H1 (cell line): ENCODE measurements at regions not wholly inside any gene's neighbourhood (a gene's known extent, or its start where the extent isn't known, plus 50 kb on each side); places are given as distances from the start of the nearest gene placed in this dataset.

ENCODE experiments used
- BCL11A ChIP-seq, 2 experiments: IDR thresholded peaks; one replicate each; pipeline ENCODE4 v1.6.1; 2011; ENCODE audit warnings: low read depth in 2 of 2, low read length in 2 of 2, mild to moderate bottlenecking in 2 of 2
- CHD7 ChIP-seq: fragments of 300-600 bp; sonication (generic); IDR thresholded peaks from 2 replicates; pipeline ENCODE4 v1.7.1; 2012; ENCODE audit warnings: low read length, moderate library complexity, mild to moderate bottlenecking, inconsistent platforms; ENCODE audit not compliant: insufficient replicate concordance
- RFX5 ChIP-seq: IDR thresholded peaks from 2 replicates; pipeline ENCODE4 v1.6.1; 2011; ENCODE audit warnings: low read depth, low read length, improper control_type of control experiment, borderline replicate concordance
- SAP30 ChIP-seq: fragments of 300-600 bp; sonication (generic); IDR thresholded peaks from 2 replicates; pipeline ENCODE4 v1.7.1; 2012; ENCODE audit warnings: low read length, moderate library complexity, mild to moderate bottlenecking, inconsistent platforms; ENCODE audit not compliant: insufficient read depth, insufficient replicate concordance
- SP1 ChIP-seq: IDR thresholded peaks from 2 replicates; pipeline ENCODE4 v1.6.1; 2011; ENCODE audit warnings: low read depth, low read length
- SP4 ChIP-seq: IDR thresholded peaks from 2 replicates; pipeline ENCODE4 v1.6.1; 2012; ENCODE audit warnings: low read length, inconsistent platforms
- USF2 ChIP-seq: IDR thresholded peaks from 2 replicates; pipeline ENCODE4 v1.6.1; 2011; ENCODE audit warnings: low read length, improper control_type of control experiment
- YY1 ChIP-seq: IDR thresholded peaks from 2 replicates; pipeline ENCODE4 v1.6.1; 2011; ENCODE audit warnings: low read depth, mild to moderate bottlenecking, low read length

GRCh38 chr2:180385601-180386201 lies 378.6 kb upstream of the CWC22 start (continued):
- TF ChIP-seq CHD7 (no peak), YY1 (no peak), SP4 (no peak), USF2 (no peak), SAP30 (no peak), RFX5 (no peak), BCL11A (IDR thresholded peaks at IDR 0.05; ENCODE audit: low read depth in 2 of 2, low read length in 2 of 2) (no peak), SP1 (no peak)
